HG02642 (cell line): ENCODE measurements at regions not wholly inside any gene's neighbourhood (a gene's known extent, or its start where the extent isn't known, plus 50 kb on each side); places are given as distances from the start of the nearest gene placed in this dataset.
"Not testable (repeated sequence)": the region's sequence is repeated elsewhere in the genome, so short reads cannot be mapped to it uniquely, and the experiment has no call there.

ENCODE experiments used
- ATAC-seq: cut with Tn5 transposase; IDR thresholded peaks from one replicate; pipeline ENCODE4 v1.9.1; 2021; ENCODE audit warnings: mild to moderate bottlenecking; ENCODE audit not compliant: unreplicated experiment, poor library complexity

DNA sequence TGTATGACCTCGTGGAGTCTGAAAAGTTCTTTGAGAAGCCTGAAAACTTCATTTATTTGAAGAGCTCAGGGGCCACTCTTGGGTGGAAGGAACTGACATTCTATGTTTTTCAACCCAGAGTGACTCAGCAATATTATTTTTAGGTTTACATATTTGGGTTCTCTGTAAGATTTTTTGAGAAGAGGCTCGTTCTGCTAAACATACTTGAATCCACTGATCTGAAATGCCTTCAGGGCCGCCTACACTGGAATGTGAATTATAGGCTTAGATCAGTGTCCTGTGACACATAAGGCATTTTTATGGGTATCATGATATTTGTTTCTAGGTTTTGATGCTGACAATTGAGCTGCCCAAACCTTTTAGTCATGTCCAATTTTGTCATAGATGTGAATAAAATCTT lies 86.2 kb downstream of the PSAT1 start:
- no peak for ATAC-seq

DNA sequence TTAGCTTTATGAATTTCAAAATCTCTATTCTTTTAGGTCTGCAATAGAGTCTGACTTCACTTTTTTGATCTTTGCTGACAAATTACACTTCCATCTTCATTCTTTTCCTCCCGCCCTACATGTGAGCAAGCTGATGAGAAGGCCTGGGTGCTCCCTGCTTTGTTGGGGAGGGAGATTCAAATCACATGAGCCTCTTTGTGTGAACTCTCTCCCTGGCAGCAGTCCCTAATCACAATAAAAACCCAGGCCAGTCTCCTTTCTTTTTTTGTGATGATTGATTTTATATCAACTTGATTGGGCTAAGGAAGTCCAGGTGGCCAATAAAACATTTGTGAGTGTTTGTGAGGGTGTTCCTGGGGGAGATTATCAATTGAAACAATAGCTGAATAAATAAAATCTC lies 89.4 kb downstream of the PSAT1 start:
- no peak for ATAC-seq

DNA sequence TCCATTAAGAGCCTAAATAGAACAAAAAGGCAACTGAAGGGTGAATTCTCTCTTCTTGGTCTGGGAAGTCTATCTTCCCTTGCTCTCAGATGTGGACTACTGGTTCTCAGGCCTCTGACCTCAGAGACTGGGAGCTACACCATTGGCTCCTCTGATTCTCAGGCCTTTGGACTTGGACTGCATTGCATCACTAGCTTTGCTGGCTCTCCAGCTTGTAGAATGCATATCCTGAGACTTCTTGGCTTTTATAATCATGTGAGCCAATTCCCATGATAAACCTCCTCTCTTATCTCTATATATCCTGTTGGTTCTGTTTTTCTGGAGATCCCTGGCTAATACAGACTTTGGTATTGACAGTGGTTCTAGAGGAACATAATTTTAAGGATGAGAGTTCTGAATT lies 89.8 kb downstream of the PSAT1 start:
- no peak for ATAC-seq

DNA sequence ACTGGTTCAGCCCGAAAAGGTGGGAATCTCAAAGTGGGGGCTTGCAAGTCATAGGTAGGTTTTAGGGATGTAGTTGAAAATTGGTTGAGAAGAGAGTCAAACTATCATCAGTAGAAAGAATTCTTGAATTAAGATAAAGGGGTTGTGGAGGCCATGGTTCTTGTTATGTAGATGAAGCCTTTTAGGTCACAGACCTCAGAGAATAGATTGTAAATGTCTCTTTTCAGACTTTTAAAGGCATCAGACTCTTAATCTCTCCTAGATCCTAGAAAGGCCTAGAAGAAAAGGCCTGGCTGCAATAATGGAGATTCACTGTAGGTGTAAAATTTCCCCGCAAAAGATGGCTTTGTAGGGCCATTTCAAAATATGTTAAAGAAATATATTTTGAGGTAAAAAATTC lies 96.4 kb downstream of the PSAT1 start:
- ATAC-seq: no peak

DNA sequence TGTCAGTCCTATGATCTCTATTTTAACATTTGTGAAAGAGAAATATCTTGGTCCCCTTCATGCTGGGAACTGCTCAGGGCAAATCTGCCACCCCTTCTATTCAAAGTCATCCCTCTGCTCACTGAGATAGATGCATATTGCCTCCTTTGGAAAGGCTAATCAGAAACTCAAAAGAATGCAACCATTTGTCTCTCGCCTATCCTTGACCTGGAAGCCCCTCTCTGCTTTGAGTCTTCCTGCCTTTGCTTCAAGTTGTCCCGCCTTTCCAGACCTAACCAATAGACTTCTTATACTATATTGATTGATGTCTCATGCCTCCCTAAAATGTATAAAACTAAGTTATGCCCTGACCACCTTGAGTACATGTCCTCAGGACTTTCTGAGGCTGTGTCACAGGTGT lies 97.0 kb downstream of the PSAT1 start:
- ATAC-seq: no peak

DNA sequence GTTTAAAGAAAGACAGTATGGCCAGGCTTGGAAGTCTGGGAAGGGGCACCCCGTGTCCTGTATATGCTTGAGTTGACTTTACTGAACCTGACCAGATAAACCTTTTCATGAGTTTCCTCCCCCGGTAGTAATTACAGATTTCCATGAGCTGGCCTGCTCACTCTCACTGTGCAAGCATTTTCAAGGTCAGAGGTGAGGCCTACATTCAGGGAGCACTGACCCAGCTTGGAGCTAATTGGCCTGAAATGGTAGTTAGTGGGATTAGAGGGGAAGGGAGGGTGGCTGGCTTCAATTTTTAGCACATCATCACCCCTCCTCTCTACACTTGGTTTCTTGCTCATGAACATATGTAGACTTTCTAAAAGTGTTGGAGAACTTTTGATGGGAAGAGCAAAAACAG lies 99.2 kb downstream of the PSAT1 start:
- no peak for ATAC-seq

DNA sequence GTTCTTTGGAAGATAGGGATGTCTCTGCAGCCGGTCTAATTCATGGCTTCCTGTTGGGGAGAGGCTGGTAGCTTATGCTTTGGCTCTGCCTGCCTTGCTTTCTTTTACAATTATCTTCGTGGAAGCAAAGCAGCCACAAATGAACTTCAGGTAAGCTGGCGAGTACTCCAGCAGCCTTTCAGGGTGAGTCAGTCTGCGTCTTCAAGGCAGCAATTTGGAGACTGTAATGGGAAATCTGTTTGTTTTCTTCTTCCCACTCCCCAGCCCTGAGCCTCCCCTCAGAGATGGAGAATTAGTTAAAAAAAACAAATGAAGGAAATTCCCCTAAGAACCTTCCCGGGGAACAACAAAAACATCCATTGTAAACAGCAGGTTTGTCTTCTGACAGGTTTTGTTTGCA lies 100.1 kb downstream of the PSAT1 start:
- ATAC-seq: no peak

DNA sequence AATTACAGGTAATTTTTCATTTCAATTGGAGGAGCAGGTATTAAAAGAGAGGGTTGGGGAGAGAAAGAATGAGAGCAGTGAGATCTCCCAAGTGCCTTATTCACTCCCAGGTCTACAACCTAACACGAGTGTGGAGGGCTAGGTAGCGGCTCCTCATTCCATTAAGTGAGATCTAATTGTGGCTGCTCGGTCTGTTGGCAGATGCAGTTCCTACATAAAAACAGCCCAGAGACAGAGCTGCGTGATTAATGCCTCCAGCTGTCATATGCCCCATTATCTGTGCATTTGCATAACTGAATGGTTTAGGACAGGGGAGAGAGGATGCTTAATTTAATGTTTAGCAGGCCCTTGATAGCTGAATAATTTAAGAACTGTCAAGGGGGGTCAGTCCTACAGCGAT lies 100.5 kb downstream of the PSAT1 start:
- no peak for ATAC-seq

DNA sequence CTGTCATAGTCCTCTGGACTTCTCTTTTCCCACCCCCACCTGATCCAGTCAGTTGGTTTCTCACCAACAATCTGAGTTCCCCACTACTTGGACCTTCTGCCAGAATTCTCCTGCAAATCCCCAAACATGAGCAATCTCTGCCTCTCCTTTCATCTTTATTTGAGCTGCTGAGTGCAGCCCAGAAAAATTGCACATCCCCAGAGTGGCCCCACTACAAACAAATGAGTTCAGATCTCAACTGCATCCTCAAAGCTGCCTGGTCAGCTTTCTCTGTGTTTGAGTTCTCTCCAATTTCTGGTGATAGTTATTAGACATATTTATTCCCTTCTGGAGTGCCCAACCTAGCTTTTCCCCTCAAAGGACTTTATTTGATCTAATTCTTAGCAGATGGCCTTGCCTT lies 102.2 kb downstream of the PSAT1 start:
- no peak for ATAC-seq

DNA sequence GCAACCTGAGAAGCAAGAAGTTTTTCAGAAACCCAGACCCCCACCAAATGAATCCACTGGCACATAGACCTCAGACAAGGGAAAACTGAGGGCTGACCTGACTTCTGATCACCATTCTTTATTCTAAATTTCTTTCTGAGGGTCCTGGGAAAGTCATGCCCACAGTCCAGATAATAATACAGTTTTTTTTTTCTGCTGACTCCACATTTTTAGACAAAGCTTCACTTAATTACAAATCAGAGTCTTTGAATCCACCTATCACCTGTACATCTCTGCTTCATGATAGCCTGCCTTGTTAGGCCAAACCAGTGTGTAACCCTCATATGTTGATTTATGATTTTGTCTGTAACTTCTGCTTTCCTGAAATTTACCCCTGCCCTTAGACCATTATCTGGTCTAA lies 103.6 kb downstream of the PSAT1 start:
- ATAC-seq: no peak

DNA sequence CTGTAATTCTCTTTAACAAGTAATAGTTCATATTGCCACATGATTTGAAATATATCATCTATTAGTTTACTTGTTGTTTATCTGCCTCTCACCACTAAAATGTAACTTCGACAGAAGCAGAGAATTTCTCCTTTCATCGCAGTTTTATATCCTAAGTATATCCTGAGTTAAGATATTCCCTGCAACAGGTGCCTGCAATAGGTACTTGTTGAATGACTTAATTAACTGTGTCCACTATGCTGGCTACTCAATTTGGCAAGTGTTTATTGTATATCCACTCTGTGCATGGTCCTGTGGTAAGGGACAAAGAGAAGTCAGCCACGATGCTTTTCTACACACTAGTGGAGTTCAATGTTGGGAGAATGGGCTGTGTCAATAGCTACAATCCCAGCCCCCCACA lies 108.5 kb downstream of the PSAT1 start:
- no peak for ATAC-seq

DNA sequence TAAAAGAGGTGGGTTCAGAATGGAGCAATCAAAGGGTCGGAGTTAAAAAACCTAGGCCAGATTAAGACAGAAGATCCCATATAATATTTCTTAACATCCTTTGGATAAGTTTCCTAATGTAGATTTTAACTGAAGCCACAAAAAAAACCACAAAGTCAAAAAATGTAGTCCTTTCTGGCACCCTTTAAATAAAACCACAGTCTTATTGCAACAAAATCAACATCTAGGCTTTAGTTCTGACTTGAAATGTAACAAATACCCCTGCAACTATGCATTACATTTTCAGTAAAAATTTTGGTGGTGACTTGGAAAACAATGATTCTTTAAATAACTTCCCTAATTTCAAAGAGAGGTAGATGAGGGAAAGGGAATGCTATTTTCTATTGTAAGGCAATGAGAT lies 109.2 kb downstream of the PSAT1 start:
- no peak for ATAC-seq

DNA sequence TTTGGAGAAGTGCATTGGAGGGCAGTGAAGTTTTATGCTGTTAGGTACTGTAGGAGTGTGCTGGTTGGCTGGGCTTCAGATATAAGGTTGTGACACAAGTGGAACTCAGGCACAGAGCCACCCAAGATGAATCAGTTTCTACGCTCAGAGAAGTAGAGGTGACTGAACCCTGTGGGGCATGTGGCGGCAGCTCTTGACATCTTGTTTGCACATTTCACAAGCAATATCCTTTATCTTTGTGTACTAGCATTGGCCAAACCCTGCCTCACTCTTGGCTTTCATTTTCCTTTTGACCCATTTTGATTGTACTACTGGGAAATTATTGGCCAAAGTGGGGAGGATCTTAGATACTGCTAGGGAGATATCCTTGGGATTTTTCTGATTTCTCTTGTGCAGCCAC lies 110.0 kb downstream of the PSAT1 start:
- no peak for ATAC-seq

DNA sequence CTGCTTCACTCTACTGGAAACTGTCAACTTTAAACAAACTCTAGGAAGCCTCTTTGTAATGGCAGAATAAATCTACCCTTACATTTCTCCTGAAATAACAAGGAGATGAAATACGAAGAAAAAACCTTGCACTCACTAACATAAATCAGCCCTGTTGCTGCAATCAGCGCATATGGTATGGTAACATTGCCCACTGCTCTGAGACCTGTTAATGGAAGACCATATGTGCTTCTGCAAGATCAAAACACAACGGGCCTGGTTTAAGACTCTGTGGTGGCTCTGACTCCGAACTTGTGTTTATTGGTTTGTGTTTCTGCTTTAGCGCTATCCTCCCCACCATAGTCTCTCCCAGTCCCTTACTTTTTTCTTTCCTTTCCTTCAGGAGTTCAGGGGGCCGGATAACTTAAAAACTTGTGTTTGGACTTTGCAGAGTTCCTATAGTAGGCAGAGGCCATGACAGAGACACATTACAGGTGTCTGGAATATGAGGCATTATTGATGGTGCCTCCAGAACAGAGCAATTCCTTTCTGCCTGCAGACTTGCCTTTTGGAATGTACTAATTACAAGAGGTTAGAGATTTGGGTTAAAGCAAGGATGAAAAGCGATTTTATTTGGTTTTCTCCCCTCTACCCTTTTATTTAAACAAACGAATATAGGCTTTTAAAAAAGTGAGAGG lies 110.8 kb downstream of the PSAT1 start:
- ATAC-seq: no peak

DNA sequence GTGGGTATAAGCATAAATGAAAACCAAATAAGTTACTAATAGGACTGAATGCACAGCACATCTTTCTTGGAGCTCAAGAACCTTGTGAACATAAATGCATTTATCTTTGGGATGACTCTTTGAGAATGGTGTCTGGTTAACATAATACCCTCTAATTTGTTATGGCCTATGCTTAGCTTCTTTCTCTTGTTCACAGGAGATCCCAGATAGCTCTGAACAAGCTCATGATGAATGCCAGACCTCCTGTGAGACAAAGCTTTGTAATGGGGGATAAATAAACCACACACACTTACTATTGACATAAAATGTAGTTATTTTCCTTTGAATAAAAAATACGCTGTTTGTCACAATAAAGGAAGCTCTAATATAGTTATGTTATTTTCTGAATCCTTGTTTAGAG lies 111.5 kb downstream of the PSAT1 start:
- ATAC-seq: no peak

DNA sequence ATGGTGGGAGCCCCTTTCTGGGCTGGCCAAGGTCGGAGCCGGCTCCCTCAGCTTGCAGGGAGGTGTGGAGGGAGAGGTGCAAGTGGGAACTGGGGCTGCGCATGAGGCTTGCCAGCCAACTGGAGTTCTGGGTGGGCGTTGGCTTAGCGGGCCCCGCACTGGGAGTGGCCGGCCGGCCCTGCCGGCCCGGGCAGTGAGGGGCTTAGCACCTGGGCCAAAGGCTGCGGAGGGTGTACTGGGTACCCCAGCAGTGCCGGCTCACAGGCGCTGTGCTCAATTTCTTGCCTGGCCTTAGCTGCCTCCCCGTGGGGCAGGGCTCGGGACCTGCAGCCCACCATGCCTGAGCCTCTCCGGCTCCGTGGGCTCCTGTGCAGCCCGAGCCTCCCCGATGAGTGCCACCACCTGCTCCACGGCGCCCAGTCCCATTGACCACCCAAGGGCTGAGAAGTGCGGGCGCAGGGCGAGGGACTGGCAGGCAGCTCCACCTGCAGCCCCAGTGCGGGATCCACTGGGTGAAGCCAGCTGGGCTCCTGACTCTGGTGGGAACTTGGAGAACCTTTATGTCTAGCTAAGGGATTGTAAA lies 113.1 kb downstream of the PSAT1 start:
- not testable (repeated sequence) for ATAC-seq

DNA sequence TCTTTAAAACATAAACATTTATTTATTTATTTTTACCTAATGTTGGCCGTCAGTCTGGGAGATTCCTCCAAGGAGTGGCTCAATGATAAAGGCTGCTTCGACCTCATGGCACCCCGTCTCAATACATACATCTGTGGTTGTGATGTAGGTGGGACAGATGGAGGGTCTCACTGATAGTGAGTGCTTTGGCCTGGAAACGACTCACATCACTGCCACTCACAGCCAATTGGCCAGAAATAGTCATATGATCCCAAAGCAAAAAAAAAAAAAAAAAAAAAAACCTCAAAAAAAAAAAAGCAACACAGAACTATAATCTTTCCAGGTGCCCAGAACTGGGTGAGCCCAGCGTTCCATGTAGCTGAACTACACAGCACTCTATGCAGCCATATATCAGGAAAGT lies 125.4 kb downstream of the PSAT1 start:
- no peak for ATAC-seq

DNA sequence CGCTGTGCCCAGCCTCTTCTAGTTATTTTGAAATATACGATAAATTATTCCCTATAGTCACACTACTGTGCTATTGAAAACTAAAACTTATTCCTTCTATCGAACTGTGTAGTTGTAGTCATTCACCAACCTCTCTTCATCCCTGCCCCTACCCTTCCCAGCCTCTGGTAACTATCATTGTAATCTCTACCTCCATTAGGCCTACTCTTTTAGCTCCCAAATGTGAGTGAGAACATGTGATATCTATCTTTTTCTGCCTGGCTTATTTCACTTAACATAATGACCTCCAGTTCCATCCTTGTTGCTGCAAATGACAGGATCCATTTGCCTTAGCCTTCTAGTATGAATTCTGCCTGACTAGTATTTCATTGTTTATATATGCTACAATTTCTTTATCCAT lies 127.4 kb downstream of the PSAT1 start:
- ATAC-seq: no peak

DNA sequence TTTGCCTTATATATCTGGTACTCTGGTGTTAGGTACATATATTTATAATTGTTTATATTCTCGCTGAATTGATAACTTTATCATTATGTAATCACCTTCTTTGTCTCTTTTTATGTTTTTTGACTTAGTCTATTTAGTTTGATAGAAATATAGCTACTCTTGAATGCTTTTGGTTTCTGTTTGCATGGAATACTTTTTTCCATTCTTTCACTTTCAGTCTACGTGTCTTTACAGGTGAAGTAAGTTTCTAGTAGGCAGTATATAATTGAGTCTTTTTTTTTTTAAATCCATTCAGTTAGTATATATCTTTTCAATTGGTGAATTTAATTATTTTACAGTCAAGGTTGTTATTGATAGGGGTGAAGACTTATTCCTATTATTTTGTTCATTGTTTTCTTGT lies 131.7 kb downstream of the PSAT1 start:
- no peak for ATAC-seq

DNA sequence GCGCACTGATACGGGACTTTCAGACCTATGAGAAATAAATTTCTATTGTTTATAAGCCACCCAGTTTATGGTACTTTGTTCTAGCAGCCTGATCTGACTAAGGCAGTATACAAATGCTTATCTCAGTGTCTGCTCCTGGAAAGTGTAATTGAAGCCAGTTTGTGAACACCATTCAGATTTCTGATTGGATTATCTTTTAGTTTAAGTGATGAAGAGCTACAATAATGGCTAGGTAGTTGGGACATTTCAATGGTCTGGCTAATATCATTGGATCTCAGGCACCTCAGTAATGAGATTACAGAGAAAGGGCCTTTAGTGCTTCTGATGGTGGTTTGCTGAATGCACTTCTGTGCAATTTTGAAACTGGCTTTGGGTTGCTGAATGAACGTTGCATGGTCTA lies 133.5 kb downstream of the PSAT1 start:
- no peak for ATAC-seq

DNA sequence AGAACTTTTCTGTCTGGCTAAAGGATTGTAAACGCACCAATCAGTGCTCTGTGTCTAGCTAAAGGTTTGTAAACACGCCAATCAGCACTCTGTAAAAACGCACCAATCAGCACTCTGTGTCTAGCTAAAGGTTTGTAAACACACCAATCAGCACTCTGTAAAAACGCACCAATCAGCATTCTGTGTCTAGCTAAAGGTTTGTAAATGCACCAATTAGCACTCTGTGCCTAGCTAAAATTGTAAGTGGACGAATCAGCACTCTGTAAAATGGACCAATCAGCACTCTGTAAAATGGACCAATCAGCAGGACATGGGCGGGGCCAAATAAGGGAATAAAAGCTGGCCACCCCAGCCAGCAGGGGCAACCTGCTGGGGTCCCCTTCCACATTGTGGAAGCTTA lies 134.1 kb downstream of the PSAT1 start:
- ATAC-seq: not testable (repeated sequence)

DNA sequence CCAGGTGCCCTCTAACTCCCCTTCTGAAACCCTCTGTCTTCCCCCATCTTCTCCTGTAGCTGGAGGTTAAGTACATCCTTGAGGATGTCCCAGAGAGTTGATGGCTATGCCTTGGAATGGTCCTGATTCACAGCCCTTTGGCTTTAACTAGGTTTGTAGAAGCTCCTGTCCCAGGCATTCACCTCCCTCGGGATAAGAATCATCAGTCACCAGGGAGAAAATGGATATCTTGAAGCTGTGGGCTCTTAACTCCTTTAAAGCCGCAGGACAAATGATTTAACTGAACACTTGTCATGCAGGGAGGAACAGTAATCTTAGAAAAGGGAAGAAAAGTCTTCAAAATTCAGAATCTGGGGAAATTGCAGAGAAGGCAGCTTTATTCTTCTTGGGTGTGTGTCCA lies 139.9 kb downstream of the PSAT1 start:
- ATAC-seq: no peak

DNA sequence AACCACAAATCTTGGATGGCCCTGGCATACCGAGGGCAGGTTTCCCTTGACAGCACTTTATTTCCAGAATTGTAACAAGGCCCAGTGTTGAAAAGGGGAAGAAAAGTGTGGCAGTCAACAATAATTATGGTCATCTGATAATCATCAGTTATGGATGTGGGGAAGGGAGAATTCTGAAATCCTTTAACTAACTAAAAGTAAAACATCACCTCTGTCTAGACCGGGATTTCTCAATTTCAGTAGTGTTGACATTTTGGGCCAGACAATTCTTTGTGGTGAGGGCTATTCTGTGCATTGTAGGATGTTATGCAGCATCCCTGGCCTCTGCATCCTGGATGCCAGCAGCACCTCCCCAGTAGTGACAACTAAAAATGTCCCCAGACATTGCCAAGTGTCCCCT lies 140.4 kb downstream of the PSAT1 start:
- no peak for ATAC-seq
